ENCODE measurements at regions not wholly inside any gene's neighbourhood (a gene's known extent, or its start where the extent isn't known, plus 50 kb on each side); places are given as distances from the start of the nearest gene placed in this dataset.

- DNase-seq (ENCODE audit: low read depth, low spot score) (no peak), ATAC-seq (no peak)
- Histone ChIP-seq H3K9ac (ENCODE audit: low read length) (no peak overlapping the region), H3K36me3 (ENCODE audit: control insufficient read depth in 1 of 2, insufficient read depth in 2 of 2, low read length in 2 of 2) (no peaks in the 10 kb centered on the region), H3K4me3 (replicated peaks in 1 of 2; ENCODE audit: low read depth in 1 of 2, low read length in 2 of 2) (no peak overlapping the region), H3K27me3 (ENCODE audit: insufficient read depth, low read length) (peaks cover 5% of the 10 kb centered on the region), H3K9me2 (ENCODE audit: insufficient read depth) (no peaks in the 10 kb centered on the region), H3K9me3 (ENCODE audit: control insufficient read depth in 1 of 2, insufficient read depth in 1 of 2, low read depth in 1 of 2, low read length in 2 of 2) (no peaks in the 10 kb centered on the region), H3K4me2 (ENCODE audit: low read length) (no peak overlapping the region), H3K79me2 (ENCODE audit: insufficient read depth, low read length) (no peaks in the 10 kb centered on the region), H2AFZ (ENCODE audit: low read depth, low read length, poor library complexity, severe bottlenecking) (no peak overlapping the region), H4K20me1 (ENCODE audit: insufficient read depth) (no peaks in the 10 kb centered on the region), H3K27ac (ENCODE audit: low read depth, low read length) (no peak overlapping the region), H3K4me1 (ENCODE audit: control insufficient read depth in 1 of 2, insufficient read depth in 2 of 2, low read length in 2 of 2) (no peaks in the 10 kb centered on the region)
- TF ChIP-seq MAX (IDR thresholded peaks at IDR 0.05) (no peak), ZFX (IDR thresholded peaks at IDR 0.05) (no peak), POLR2AphosphoS5 (IDR thresholded peaks at IDR 0.05; ENCODE audit: low read depth, low read length) (no peak), EZH2 (IDR thresholded peaks at IDR 0.05) (no peak), TCF7L2 (IDR thresholded peaks at IDR 0.05; ENCODE audit: borderline replicate concordance, extremely low read depth, insufficient read depth, insufficient read length) (no peak), YY1 (IDR thresholded peaks at IDR 0.05; ENCODE audit: extremely low read depth, insufficient replicate concordance, low read depth, low read length) (no peak), CEBPB (IDR thresholded peaks at IDR 0.05; ENCODE audit: low read depth) (no peak), ZNF274 (IDR thresholded peaks at IDR 0.05; ENCODE audit: low read depth, low read length) (no peak), SRF (IDR thresholded peaks at IDR 0.05; ENCODE audit: low read depth) (no peak), SP1 (IDR thresholded peaks at IDR 0.05; ENCODE audit: low read depth) (no peak), POLR2A (IDR thresholded peaks at IDR 0.05; ENCODE audit: borderline replicate concordance, extremely low read depth, insufficient read depth, insufficient read length) (no peak), EGR1 (IDR thresholded peaks at IDR 0.05; ENCODE audit: low read depth) (no peak)
- TF ChIP-seq, protein P1, sequence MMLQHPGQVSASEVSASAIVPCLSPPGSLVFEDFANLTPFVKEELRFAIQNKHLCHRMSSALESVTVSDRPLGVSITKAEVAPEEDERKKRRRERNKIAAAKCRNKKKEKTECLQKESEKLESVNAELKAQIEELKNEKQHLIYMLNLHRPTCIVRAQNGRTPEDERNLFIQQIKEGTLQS (IDR thresholded peaks at IDR 0.05) = no peak
- TF ChIP-seq, protein P2, sequence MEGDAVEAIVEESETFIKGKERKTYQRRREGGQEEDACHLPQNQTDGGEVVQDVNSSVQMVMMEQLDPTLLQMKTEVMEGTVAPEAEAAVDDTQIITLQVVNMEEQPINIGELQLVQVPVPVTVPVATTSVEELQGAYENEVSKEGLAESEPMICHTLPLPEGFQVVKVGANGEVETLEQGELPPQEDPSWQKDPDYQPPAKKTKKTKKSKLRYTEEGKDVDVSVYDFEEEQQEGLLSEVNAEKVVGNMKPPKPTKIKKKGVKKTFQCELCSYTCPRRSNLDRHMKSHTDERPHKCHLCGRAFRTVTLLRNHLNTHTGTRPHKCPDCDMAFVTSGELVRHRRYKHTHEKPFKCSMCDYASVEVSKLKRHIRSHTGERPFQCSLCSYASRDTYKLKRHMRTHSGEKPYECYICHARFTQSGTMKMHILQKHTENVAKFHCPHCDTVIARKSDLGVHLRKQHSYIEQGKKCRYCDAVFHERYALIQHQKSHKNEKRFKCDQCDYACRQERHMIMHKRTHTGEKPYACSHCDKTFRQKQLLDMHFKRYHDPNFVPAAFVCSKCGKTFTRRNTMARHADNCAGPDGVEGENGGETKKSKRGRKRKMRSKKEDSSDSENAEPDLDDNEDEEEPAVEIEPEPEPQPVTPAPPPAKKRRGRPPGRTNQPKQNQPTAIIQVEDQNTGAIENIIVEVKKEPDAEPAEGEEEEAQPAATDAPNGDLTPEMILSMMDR (IDR thresholded peaks at IDR 0.05 in 2 of 3, conservative IDR thresholded peaks at IDR 0.05 in 1 of 3; ENCODE audit: borderline replicate concordance in 1 of 3, insufficient read depth in 1 of 3, low read depth in 2 of 3, low read length in 2 of 3) = no peak
- intact Hi-C loops (cut with micrococcal nuclease) = no loop called here
- CTCF ChIA-PET = no interaction called here
- RAD21 ChIA-PET (ENCODE audit: low non-redundant PET in 1 of 2, low total read pairs in 2 of 2, uncharacterized antibody in 2 of 2, unreplicated experiment in 2 of 2) = no interaction called here
- POLR2A ChIA-PET = no interaction called here
- no TSS peak for BruUV-seq (replicated peaks)
These were observed 115.9 kb upstream of the DAPK1 start for GRCh38 chr9:87381746-87382145.

Measured in HCT116 (cell line).